ENCODE measurements at regions not wholly inside any gene's neighbourhood (a gene's known extent, or its start where the extent isn't known, plus 50 kb on each side); places are given as distances from the start of the nearest gene placed in this dataset.

- no peaks in the 10 kb centered on the region for H3K79me1 ChIP-seq (replicated peaks; ENCODE audit: low read length, poor library complexity, severe bottlenecking)
- H3K9me3 ChIP-seq (ENCODE audit: control insufficient read depth, low read length) = no peaks in the 10 kb centered on the region
- no peaks in the 10 kb centered on the region for H3K4me1 ChIP-seq (ENCODE audit: control insufficient read depth, insufficient read depth, low read depth, low read length)
- H3K18ac ChIP-seq (ENCODE audit: low read depth in 1 of 2, low read length in 2 of 2) = no peak overlapping the region
- H4K91ac ChIP-seq (ENCODE audit: low read length) = no peak overlapping the region
- no peak overlapping the region for H2BK15ac ChIP-seq (ENCODE audit: low read depth, poor library complexity, severe bottlenecking)
- no peak overlapping the region for H3K27ac ChIP-seq (ENCODE audit: low read length, poor library complexity, severe bottlenecking)
- H4K8ac ChIP-seq (ENCODE audit: low read length) = no peak overlapping the region
- no peak for DNase-seq
- H3K4me3 ChIP-seq (ENCODE audit: insufficient read depth in 1 of 2, low read depth in 1 of 2, low read length in 2 of 2) = no peak overlapping the region
- no peak overlapping the region for H2BK120ac ChIP-seq (ENCODE audit: low read depth, low read length)
- H2BK5ac ChIP-seq (ENCODE audit: low read depth, low read length, poor library complexity, severe bottlenecking) = no peak overlapping the region
- H3K14ac ChIP-seq (ENCODE audit: low read length in 2 of 2) = no peak overlapping the region
- H3K4ac ChIP-seq (ENCODE audit: low read depth in 1 of 2, low read length in 2 of 2) = no peak overlapping the region
- no peak overlapping the region for H3K4me2 ChIP-seq (ENCODE audit: low read length, poor library complexity, severe bottlenecking)
- H2AFZ ChIP-seq (ENCODE audit: low read depth, low read length) = no peak overlapping the region
- H3K27me3 ChIP-seq (ENCODE audit: control insufficient read depth in 1 of 2, insufficient read depth in 1 of 2, low read length in 2 of 2) = no peaks in the 10 kb centered on the region
- H3K36me3 ChIP-seq (ENCODE audit: control insufficient read depth in 1 of 2, insufficient read depth in 2 of 2, low read depth in 1 of 2, low read length in 2 of 2) = no peaks in the 10 kb centered on the region
- H3K23ac ChIP-seq (ENCODE audit: low read length in 2 of 2) = no peak overlapping the region
- H2BK12ac ChIP-seq (ENCODE audit: low read length in 2 of 2) = no peak overlapping the region
- no peak overlapping the region for H3K9ac ChIP-seq (ENCODE audit: low read length)
- WGBS = 83% methylated on average over 3 of the region's 3 CpGs
- H2AK5ac ChIP-seq (ENCODE audit: low read length, severe bottlenecking) = no peak overlapping the region
Observed at GRCh38 chr20:53786071-53786444, 192.4 kb upstream of the ZNF217 start.

- H3K14ac ChIP-seq (ENCODE audit: low read length in 2 of 2) = no peak overlapping the region
- no peaks in the 10 kb centered on the region for H3K4me1 ChIP-seq (ENCODE audit: control insufficient read depth, insufficient read depth, low read depth, low read length)
- no peaks in the 10 kb centered on the region for H3K79me1 ChIP-seq (replicated peaks; ENCODE audit: low read length, poor library complexity, severe bottlenecking)
- no peak overlapping the region for H2AFZ ChIP-seq (ENCODE audit: low read depth, low read length)
- no peak overlapping the region for H2BK120ac ChIP-seq (ENCODE audit: low read depth, low read length)
- no peak overlapping the region for H3K23ac ChIP-seq (ENCODE audit: low read length in 2 of 2)
- H3K9me3 ChIP-seq (ENCODE audit: control insufficient read depth, low read length) = no peaks in the 10 kb centered on the region
- H3K27ac ChIP-seq (ENCODE audit: low read length, poor library complexity, severe bottlenecking) = no peak overlapping the region
- no peak overlapping the region for H2BK5ac ChIP-seq (ENCODE audit: low read depth, low read length, poor library complexity, severe bottlenecking)
- no peak overlapping the region for H4K91ac ChIP-seq (ENCODE audit: low read length)
- no peak overlapping the region for H2BK15ac ChIP-seq (ENCODE audit: low read depth, poor library complexity, severe bottlenecking)
- peak overlapping the region in 1 of 2 experiments; percentile 11 for H2BK12ac ChIP-seq (ENCODE audit: low read length in 2 of 2)
- H3K4ac ChIP-seq (ENCODE audit: low read depth in 1 of 2, low read length in 2 of 2) = no peak overlapping the region
- H3K4me2 ChIP-seq (ENCODE audit: low read length, poor library complexity, severe bottlenecking) = no peak overlapping the region
- H3K27me3 ChIP-seq (ENCODE audit: control insufficient read depth in 1 of 2, insufficient read depth in 1 of 2, low read length in 2 of 2) = no peaks in the 10 kb centered on the region
- H3K4me3 ChIP-seq (ENCODE audit: insufficient read depth in 1 of 2, low read depth in 1 of 2, low read length in 2 of 2) = no peak overlapping the region
- H2AK5ac ChIP-seq (ENCODE audit: low read length, severe bottlenecking) = no peak overlapping the region
- no peak overlapping the region for H3K18ac ChIP-seq (ENCODE audit: low read depth in 1 of 2, low read length in 2 of 2)
- WGBS = 96% methylated on average over 3 of the region's 3 CpGs
- no peaks in the 10 kb centered on the region for H3K36me3 ChIP-seq (ENCODE audit: control insufficient read depth in 1 of 2, insufficient read depth in 2 of 2, low read depth in 1 of 2, low read length in 2 of 2)
- DNase-seq = no peak
- no peak overlapping the region for H4K8ac ChIP-seq (ENCODE audit: low read length)
- no peak overlapping the region for H3K9ac ChIP-seq (ENCODE audit: low read length)
Observed at GRCh38 chr20:53785320-53785719, 191.7 kb upstream of the ZNF217 start.

GRCh38 chr20:53783768-53784167 is 190.1 kb upstream of the ZNF217 start:
- no peaks in the 10 kb centered on the region for H3K4me1 ChIP-seq (ENCODE audit: control insufficient read depth, insufficient read depth, low read depth, low read length)
- no peak overlapping the region for H3K9ac ChIP-seq (ENCODE audit: low read length)
- H3K4me2 ChIP-seq (ENCODE audit: low read length, poor library complexity, severe bottlenecking) = no peak overlapping the region
- no peaks in the 10 kb centered on the region for H3K36me3 ChIP-seq (ENCODE audit: control insufficient read depth in 1 of 2, insufficient read depth in 2 of 2, low read depth in 1 of 2, low read length in 2 of 2)
- no peak overlapping the region for H4K8ac ChIP-seq (ENCODE audit: low read length)
- no peak overlapping the region for H3K18ac ChIP-seq (ENCODE audit: low read depth in 1 of 2, low read length in 2 of 2)
- H3K4me3 ChIP-seq (ENCODE audit: insufficient read depth in 1 of 2, low read depth in 1 of 2, low read length in 2 of 2) = no peak overlapping the region
- H3K27ac ChIP-seq (ENCODE audit: low read length, poor library complexity, severe bottlenecking) = no peak overlapping the region
- H2BK5ac ChIP-seq (ENCODE audit: low read depth, low read length, poor library complexity, severe bottlenecking) = no peak overlapping the region
- H3K27me3 ChIP-seq (ENCODE audit: control insufficient read depth in 1 of 2, insufficient read depth in 1 of 2, low read length in 2 of 2) = no peaks in the 10 kb centered on the region
- no peak overlapping the region for H2BK15ac ChIP-seq (ENCODE audit: low read depth, poor library complexity, severe bottlenecking)
- no peak overlapping the region for H2AFZ ChIP-seq (ENCODE audit: low read depth, low read length)
- DNase-seq = no peak
- no peak overlapping the region for H2AK5ac ChIP-seq (ENCODE audit: low read length, severe bottlenecking)
- H3K23ac ChIP-seq (ENCODE audit: low read length in 2 of 2) = no peak overlapping the region
- H3K9me3 ChIP-seq (ENCODE audit: control insufficient read depth, low read length) = no peaks in the 10 kb centered on the region
- no peak overlapping the region for H4K91ac ChIP-seq (ENCODE audit: low read length)
- H3K79me1 ChIP-seq (replicated peaks; ENCODE audit: low read length, poor library complexity, severe bottlenecking) = no peaks in the 10 kb centered on the region
- WGBS = 68% methylated on average over 2 of the region's 3 CpGs
- no peak overlapping the region for H3K4ac ChIP-seq (ENCODE audit: low read depth in 1 of 2, low read length in 2 of 2)
- H3K14ac ChIP-seq (ENCODE audit: low read length in 2 of 2) = no peak overlapping the region
- H2BK120ac ChIP-seq (ENCODE audit: low read depth, low read length) = no peak overlapping the region
- H2BK12ac ChIP-seq (ENCODE audit: low read length in 2 of 2) = no peak overlapping the region

GRCh38 chr20:53782612-53783246 is 189.1 kb upstream of the ZNF217 start:
- no peaks in the 10 kb centered on the region for H3K27me3 ChIP-seq (ENCODE audit: control insufficient read depth in 1 of 2, insufficient read depth in 1 of 2, low read length in 2 of 2)
- no peak overlapping the region for H3K14ac ChIP-seq (ENCODE audit: low read length in 2 of 2)
- no peak overlapping the region for H3K23ac ChIP-seq (ENCODE audit: low read length in 2 of 2)
- no peak overlapping the region for H3K4me3 ChIP-seq (ENCODE audit: insufficient read depth in 1 of 2, low read depth in 1 of 2, low read length in 2 of 2)
- no peak for DNase-seq
- H2BK15ac ChIP-seq (ENCODE audit: low read depth, poor library complexity, severe bottlenecking) = no peak overlapping the region
- no peak overlapping the region for H2BK120ac ChIP-seq (ENCODE audit: low read depth, low read length)
- no peak overlapping the region for H3K18ac ChIP-seq (ENCODE audit: low read depth in 1 of 2, low read length in 2 of 2)
- no peak overlapping the region for H4K8ac ChIP-seq (ENCODE audit: low read length)
- 96% methylated on average over 3 of the region's 4 CpGs for WGBS
- H3K9ac ChIP-seq (ENCODE audit: low read length) = no peak overlapping the region
- H4K91ac ChIP-seq (ENCODE audit: low read length) = no peak overlapping the region
- no peaks in the 10 kb centered on the region for H3K9me3 ChIP-seq (ENCODE audit: control insufficient read depth, low read length)
- no peaks in the 10 kb centered on the region for H3K36me3 ChIP-seq (ENCODE audit: control insufficient read depth in 1 of 2, insufficient read depth in 2 of 2, low read depth in 1 of 2, low read length in 2 of 2)
- no peak overlapping the region for H2AFZ ChIP-seq (ENCODE audit: low read depth, low read length)
- no peak overlapping the region for H2BK12ac ChIP-seq (ENCODE audit: low read length in 2 of 2)
- no peak overlapping the region for H3K4ac ChIP-seq (ENCODE audit: low read depth in 1 of 2, low read length in 2 of 2)
- no peak overlapping the region for H2BK5ac ChIP-seq (ENCODE audit: low read depth, low read length, poor library complexity, severe bottlenecking)
- no peak overlapping the region for H3K27ac ChIP-seq (ENCODE audit: low read length, poor library complexity, severe bottlenecking)
- H3K4me1 ChIP-seq (ENCODE audit: control insufficient read depth, insufficient read depth, low read depth, low read length) = no peaks in the 10 kb centered on the region
- no peak overlapping the region for H3K4me2 ChIP-seq (ENCODE audit: low read length, poor library complexity, severe bottlenecking)
- H3K79me1 ChIP-seq (replicated peaks; ENCODE audit: low read length, poor library complexity, severe bottlenecking) = no peaks in the 10 kb centered on the region
- H2AK5ac ChIP-seq (ENCODE audit: low read length, severe bottlenecking) = peak overlapping the region; percentile 77
